Colonic mucosa (tissue), 4 donors: ENCODE measurements at regions not wholly inside any gene's neighbourhood (a gene's known extent, or its start where the extent isn't known, plus 50 kb on each side); places are given as distances from the start of the nearest gene placed in this dataset.

Experiments
- DNase-seq: peaks from one replicate; pipeline ENCODE4 v3.0.0-alpha.2; 2020
- H3K27ac ChIP-seq: fragments of 200-600 bp; one replicate; pipeline ENCODE4 v1.8.0; 2021
- H3K27me3 ChIP-seq: fragments of 200-600 bp; one replicate; pipeline ENCODE4 v1.8.0; 2021
- H3K36me3 ChIP-seq: fragments of 200-600 bp; one replicate; pipeline ENCODE4 v1.8.0; 2021
- H3K4me1 ChIP-seq: fragments of 200-600 bp; one replicate; pipeline ENCODE4 v1.8.0; 2021; ENCODE audit warnings: mild to moderate bottlenecking
- H3K4me3 ChIP-seq: fragments of 200-600 bp; one replicate; pipeline ENCODE4 v1.8.0; 2021
- H3K9ac ChIP-seq, 2 donors: one replicate each; pipeline ENCODE4 v1.7.0; 2013; ENCODE audit warnings: control low read depth in 2 of 2, low read depth in 2 of 2, low read length in 2 of 2
- H3K9me3 ChIP-seq: fragments of 200-600 bp; one replicate; pipeline ENCODE4 v1.8.0; 2021
- intact Hi-C: fragments of 100-400 bp; cut with DNase I; formaldehyde crosslinking; loops from one replicate; pipeline ENCODE4 v1.14.1; 2022
- TF ChIP-seq, protein P1 (sequence below): fragments of 200-600 bp; IDR thresholded peaks from one replicate; pipeline ENCODE4 v1.8.0; 2022; ENCODE audit warnings: antibody characterized with exemption, mild to moderate bottlenecking
- donor health status: healthy.
- donor health status: DM: no; HTN: no; CAD: no.
- donor health status: DM: no; HTN: no; CAD: no.

DNA sequence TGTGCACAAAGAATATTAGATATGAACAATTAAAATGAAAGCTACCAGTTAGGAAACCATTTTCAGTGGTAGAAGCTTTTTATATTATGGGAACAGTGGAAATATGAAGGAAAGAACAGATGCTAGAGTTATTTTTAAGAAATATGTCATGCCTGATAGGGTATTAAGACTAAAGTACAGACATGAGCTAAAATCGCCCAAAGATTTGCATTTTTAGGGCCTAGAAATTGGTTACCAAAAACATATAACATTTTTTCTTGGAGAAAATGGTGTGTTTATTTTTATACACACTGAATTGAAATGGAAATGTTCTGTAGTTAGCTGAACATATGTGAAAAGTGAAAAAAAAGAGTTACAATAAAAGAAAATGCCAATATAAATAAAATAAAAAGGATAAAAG, 441.9 kb downstream of the TLL1 start:
- Histone ChIP-seq H3K4me1 (no peaks in the 10 kb centered on the region), H3K27me3 (no peaks in the 10 kb centered on the region), H3K27ac (no peak overlapping the region), H3K4me3 (no peak overlapping the region), H3K9ac (no peak overlapping the region), H3K9me3 (no peaks in the 10 kb centered on the region), H3K36me3 (no peaks in the 10 kb centered on the region)
- TF ChIP-seq, protein P1, sequence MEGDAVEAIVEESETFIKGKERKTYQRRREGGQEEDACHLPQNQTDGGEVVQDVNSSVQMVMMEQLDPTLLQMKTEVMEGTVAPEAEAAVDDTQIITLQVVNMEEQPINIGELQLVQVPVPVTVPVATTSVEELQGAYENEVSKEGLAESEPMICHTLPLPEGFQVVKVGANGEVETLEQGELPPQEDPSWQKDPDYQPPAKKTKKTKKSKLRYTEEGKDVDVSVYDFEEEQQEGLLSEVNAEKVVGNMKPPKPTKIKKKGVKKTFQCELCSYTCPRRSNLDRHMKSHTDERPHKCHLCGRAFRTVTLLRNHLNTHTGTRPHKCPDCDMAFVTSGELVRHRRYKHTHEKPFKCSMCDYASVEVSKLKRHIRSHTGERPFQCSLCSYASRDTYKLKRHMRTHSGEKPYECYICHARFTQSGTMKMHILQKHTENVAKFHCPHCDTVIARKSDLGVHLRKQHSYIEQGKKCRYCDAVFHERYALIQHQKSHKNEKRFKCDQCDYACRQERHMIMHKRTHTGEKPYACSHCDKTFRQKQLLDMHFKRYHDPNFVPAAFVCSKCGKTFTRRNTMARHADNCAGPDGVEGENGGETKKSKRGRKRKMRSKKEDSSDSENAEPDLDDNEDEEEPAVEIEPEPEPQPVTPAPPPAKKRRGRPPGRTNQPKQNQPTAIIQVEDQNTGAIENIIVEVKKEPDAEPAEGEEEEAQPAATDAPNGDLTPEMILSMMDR, result no peak
- DNase-seq, result no peak
- intact Hi-C loops, result no loop called here

- Histone ChIP-seq H3K9ac (no peak overlapping the region), H3K4me1 (no peaks in the 10 kb centered on the region), H3K27me3 (no peaks in the 10 kb centered on the region), H3K4me3 (no peak overlapping the region), H3K27ac (no peak overlapping the region), H3K36me3 (no peaks in the 10 kb centered on the region), H3K9me3 (no peaks in the 10 kb centered on the region)
- DNase-seq, result no peak
- intact Hi-C loops, result no loop called here
- TF ChIP-seq, protein P1, result no peak
These were observed 442.9 kb downstream of the TLL1 start for GRCh38 chr4:166315721-166316467.

GRCh38 chr4:166318810-166319525, 445.9 kb downstream of the TLL1 start:
- H3K27ac ChIP-seq, result no peak overlapping the region
- no peak for DNase-seq
- no peak overlapping the region for H3K9ac ChIP-seq

DNA sequence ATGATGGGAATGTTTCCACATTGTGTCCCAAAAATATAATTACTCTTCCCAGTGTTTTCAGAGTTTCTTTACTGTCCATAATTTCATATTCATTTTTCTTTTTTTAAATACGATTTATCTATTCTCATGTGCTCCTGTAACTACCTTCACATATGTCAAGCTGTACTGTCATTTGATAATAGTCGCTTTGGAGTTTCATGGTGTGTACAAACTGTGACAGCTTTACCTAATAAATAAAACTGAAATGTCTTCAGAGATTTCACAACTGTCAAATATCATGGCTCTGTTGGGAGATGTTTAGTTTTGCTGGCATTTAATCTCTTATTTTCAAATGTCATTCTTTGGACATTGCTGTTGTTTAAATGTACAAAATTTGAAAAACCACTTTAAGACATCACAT, 450.2 kb downstream of the TLL1 start:
- Histone ChIP-seq H3K36me3 (no peaks in the 10 kb centered on the region), H3K27ac (no peak overlapping the region), H3K4me1 (no peaks in the 10 kb centered on the region), H3K9ac (no peak overlapping the region), H3K9me3 (no peaks in the 10 kb centered on the region), H3K27me3 (no peaks in the 10 kb centered on the region), H3K4me3 (no peak overlapping the region)
- TF ChIP-seq, protein P1, result no peak
- intact Hi-C loops, result no loop called here
- DNase-seq, result no peak

More at GRCh38 chr4:166318810-166319525, 445.9 kb downstream of the TLL1 start:
- no peaks in the 10 kb centered on the region for H3K27me3 ChIP-seq
- H3K4me1 ChIP-seq, result no peaks in the 10 kb centered on the region
- intact Hi-C loops, result no loop called here
- H3K4me3 ChIP-seq, result no peak overlapping the region
- no peaks in the 10 kb centered on the region for H3K9me3 ChIP-seq
- no peaks in the 10 kb centered on the region for H3K36me3 ChIP-seq
- TF ChIP-seq, protein P1, result no peak

DNA sequence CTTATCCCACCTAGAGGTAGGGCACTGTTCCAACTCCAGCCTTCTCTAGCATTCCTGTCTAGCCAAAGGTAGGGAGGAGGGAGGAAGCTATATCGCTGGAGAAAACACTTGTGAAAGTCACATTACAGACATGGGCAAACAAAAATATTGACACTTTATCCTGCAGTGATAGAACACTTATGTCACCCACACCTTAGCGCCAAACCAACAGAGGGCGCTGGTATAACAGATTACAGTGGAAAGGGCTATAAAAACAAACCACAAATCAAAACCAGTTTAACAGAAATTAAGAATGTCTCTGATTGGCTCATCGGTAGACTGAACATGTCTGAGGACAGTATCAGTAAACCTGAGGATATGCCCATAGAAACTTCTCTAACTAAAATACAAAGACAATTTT, 451.3 kb downstream of the TLL1 start:
- DNase-seq, result peak; percentile 49
- Histone ChIP-seq H3K27ac (no peak overlapping the region), H3K36me3 (no peaks in the 10 kb centered on the region), H3K9me3 (no peaks in the 10 kb centered on the region), H3K4me1 (no peaks in the 10 kb centered on the region), H3K27me3 (no peaks in the 10 kb centered on the region), H3K4me3 (no peak overlapping the region), H3K9ac (no peak overlapping the region)
- intact Hi-C loops, result no loop called here
- TF ChIP-seq, protein P1, result peak; percentile 23
